Dendritic cell treated with granulocyte-macrophage colony-stimulating factor and Interleukin-4, amounts not matched to agents 40 ng/mL and 50 ng/mL, for 4 days (primary cell): ENCODE measurements at regions not wholly inside any gene's neighbourhood (a gene's known extent, or its start where the extent isn't known, plus 50 kb on each side); places are given as distances from the start of the nearest gene placed in this dataset.
"Not testable (repeated sequence)": the region's sequence is repeated elsewhere in the genome, so short reads cannot be mapped to it uniquely, and the experiment has no call there.

Source experiments
- H3K27ac Mint-ChIP-seq: one replicate; pipeline ENCODE4 v1.8.0; 2022; ENCODE audit warnings: mild to moderate bottlenecking, mixed read lengths
- H3K27me3 Mint-ChIP-seq: one replicate; pipeline ENCODE4 v1.8.0; 2022; ENCODE audit warnings: mild to moderate bottlenecking, mixed read lengths
- H3K36me3 Mint-ChIP-seq: one replicate; pipeline ENCODE4 v1.8.0; 2022; ENCODE audit warnings: low read depth, mixed read lengths
- H3K4me1 Mint-ChIP-seq: one replicate; pipeline ENCODE4 v1.8.0; 2022; ENCODE audit warnings: low read depth, mixed read lengths
- H3K4me3 Mint-ChIP-seq: one replicate; pipeline ENCODE4 v1.8.0; 2022; ENCODE audit warnings: mild to moderate bottlenecking, moderate library complexity, mixed read lengths
- H3K9me3 Mint-ChIP-seq: one replicate; pipeline ENCODE4 v1.8.0; 2022; ENCODE audit warnings: mixed read lengths
- intact Hi-C: fragments of 100-400 bp; cut with micrococcal nuclease; formaldehyde crosslinking; loops from one replicate; pipeline ENCODE4 v1.15.0; 2022

- intact Hi-C loops, result no loop called here
- H3K4me1 Mint-ChIP-seq, result no peaks in the 10 kb centered on the region
- no peaks in the 10 kb centered on the region for H3K36me3 Mint-ChIP-seq
- H3K27ac Mint-ChIP-seq, result no peak overlapping the region
- H3K27me3 Mint-ChIP-seq, result no peaks in the 10 kb centered on the region
- H3K4me3 Mint-ChIP-seq, result no peak overlapping the region
- no peaks in the 10 kb centered on the region for H3K9me3 Mint-ChIP-seq
Measured at GRCh38 chr13:99729745-99730144, 228.5 kb downstream of the TM9SF2 start.

GRCh38 chr13:99727651-99728050 lies 226.4 kb downstream of the TM9SF2 start:
- H3K4me3 Mint-ChIP-seq, intact Hi-C loops: not testable (repeated sequence)

GRCh38 chr13:99726282-99726894 lies 225.1 kb downstream of the TM9SF2 start:
- Mint-ChIP-seq H3K27me3 (no peaks in the 10 kb centered on the region), H3K4me1 (peaks cover 12% of the 10 kb centered on the region), H3K4me3 (no peak overlapping the region), H3K27ac (no peak overlapping the region), H3K36me3 (no peaks in the 10 kb centered on the region), H3K9me3 (no peaks in the 10 kb centered on the region)
- intact Hi-C loops, result no loop called here

More at GRCh38 chr13:99727651-99728050, 226.4 kb downstream of the TM9SF2 start:
- H3K27ac Mint-ChIP-seq, H3K36me3 Mint-ChIP-seq, H3K27me3 Mint-ChIP-seq, H3K4me1 Mint-ChIP-seq, H3K9me3 Mint-ChIP-seq: not testable (repeated sequence)

DNA sequence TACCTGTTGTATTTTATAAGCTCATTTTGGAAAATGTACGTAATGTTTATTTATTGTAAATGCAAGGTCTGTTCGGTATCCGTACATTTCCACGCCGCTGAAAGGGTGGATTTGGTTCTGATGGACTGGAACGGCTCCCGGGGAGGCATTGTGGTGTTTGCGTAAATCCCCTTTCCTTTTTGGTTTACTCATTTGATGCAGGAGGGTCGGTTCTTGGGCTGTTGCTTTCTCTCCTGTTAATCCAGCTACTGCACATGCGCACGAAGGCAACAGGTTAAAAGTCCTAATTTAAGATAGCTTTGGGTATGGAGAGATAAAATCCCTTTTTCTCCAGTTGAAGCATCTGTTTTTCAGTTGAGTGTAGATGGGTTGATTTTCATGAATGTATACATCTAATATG lies 224.4 kb downstream of the TM9SF2 start:
- intact Hi-C loops, result no loop called here
- peaks cover 13% of the 10 kb centered on the region for H3K4me1 Mint-ChIP-seq
- no peaks in the 10 kb centered on the region for H3K27me3 Mint-ChIP-seq
- H3K4me3 Mint-ChIP-seq, result no peak overlapping the region
- H3K27ac Mint-ChIP-seq, result no peak overlapping the region
- no peaks in the 10 kb centered on the region for H3K9me3 Mint-ChIP-seq
- no peaks in the 10 kb centered on the region for H3K36me3 Mint-ChIP-seq

GRCh38 chr13:99724633-99725517 lies 223.6 kb downstream of the TM9SF2 start:
- Mint-ChIP-seq H3K9me3 (no peaks in the 10 kb centered on the region), H3K27ac (no peak overlapping the region), H3K4me3 (no peak overlapping the region), H3K27me3 (no peaks in the 10 kb centered on the region), H3K36me3 (no peaks in the 10 kb centered on the region), H3K4me1 (peaks cover 13% of the 10 kb centered on the region)
- intact Hi-C loops, result no loop called here

GRCh38 chr13:99723878-99724277 lies 222.6 kb downstream of the TM9SF2 start:
- intact Hi-C loops, result no loop called here
- Mint-ChIP-seq H3K9me3 (no peaks in the 10 kb centered on the region), H3K36me3 (no peaks in the 10 kb centered on the region), H3K4me1 (peaks cover 13% of the 10 kb centered on the region), H3K27me3 (no peaks in the 10 kb centered on the region), H3K4me3 (no peak overlapping the region), H3K27ac (no peak overlapping the region)

DNA sequence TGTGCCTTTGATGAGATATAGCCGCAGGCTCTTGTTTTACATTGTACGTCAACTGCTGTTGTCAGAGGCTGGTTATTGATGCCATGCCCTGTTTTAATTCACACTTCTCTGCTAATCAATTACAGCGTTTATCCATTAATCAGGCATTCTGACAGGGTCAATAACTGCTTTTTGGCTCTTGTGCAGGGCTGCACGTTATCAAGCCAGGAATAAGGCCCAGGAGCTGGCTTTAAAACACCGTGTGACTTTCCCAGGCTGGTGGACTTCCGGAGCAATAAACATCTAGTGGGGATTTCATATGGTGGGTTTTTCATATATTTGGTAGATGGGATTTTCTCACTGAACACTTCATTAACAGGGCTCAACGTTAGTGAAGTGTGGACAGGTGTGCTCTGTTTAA lies 221.7 kb downstream of the TM9SF2 start:
- Mint-ChIP-seq H3K27me3 (no peaks in the 10 kb centered on the region), H3K4me1 (peaks cover 13% of the 10 kb centered on the region), H3K9me3 (no peaks in the 10 kb centered on the region), H3K4me3 (no peak overlapping the region), H3K27ac (no peak overlapping the region), H3K36me3 (no peaks in the 10 kb centered on the region)
- intact Hi-C loops, result no loop called here

DNA sequence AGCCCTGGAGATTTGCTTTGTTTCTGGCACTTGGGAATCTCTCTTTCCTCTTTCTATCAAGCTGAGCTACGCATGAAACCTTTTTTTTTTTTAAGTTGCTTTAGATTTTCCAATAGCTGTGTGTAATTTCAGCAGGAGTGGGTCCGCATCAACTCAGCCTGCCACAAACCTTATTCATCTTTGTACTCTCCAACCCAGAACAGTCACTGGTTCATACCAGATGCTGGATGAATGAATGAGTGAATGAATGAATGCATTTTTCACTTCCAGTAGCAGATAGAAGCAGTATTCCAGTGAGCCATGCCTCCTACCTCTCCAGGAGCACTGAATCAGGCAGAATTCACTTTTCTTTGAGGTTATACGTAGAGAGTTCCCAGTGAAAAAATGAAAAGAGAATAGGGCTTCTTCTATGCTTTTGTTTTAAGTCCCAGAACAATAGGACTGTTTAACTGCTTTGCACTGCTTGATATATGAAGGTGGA lies 221.1 kb downstream of the TM9SF2 start:
- intact Hi-C loops, result no loop called here
- Mint-ChIP-seq H3K9me3 (no peaks in the 10 kb centered on the region), H3K27ac (peak overlapping the region; percentile 67), H3K27me3 (no peaks in the 10 kb centered on the region), H3K4me3 (no peak overlapping the region), H3K4me1 (peaks cover 13% of the 10 kb centered on the region), H3K36me3 (no peaks in the 10 kb centered on the region)

DNA sequence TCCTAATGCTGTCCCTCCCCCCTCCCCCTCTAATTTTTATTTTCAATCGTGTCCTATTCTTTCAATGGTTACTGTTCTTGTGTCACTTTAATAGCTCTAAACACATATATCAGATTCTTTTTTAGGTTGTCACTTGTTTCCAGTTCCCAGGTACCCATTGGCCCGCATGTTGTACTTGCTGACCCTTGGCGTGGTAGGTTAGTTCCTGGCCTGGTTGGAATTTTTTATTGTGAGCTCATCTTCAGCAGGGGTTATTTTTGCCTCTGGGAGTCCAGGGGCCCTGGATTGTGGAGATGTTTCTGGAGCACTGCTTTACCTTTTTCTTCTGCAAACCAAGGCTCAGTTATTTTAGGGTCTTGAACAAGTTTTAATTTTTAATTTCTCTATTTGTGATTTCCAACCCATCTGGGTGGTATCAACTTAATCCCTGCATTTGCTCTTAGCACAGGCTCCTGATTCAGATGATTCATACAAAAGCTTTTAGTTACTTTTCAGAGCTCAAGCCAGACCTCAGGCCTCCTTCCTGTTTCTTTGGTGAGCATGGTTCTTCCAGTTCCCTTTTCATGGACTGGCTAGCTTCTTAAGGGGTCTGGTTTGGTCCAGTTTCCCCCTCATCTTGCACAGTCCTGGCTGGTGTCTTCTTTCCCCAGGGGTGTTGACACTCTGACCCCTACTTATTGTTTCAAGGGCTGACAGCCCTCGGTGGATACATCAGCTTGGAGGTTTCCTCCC lies 220.5 kb downstream of the TM9SF2 start:
- peak overlapping the region; percentile 67 for H3K27ac Mint-ChIP-seq
- no peaks in the 10 kb centered on the region for H3K9me3 Mint-ChIP-seq
- intact Hi-C loops, result no loop called here
- H3K36me3 Mint-ChIP-seq, result no peaks in the 10 kb centered on the region
- peaks cover 13% of the 10 kb centered on the region for H3K4me1 Mint-ChIP-seq
- H3K4me3 Mint-ChIP-seq, result peak overlapping the region; percentile 17
- no peaks in the 10 kb centered on the region for H3K27me3 Mint-ChIP-seq

- Mint-ChIP-seq H3K9me3 (no peaks in the 10 kb centered on the region), H3K27me3 (no peaks in the 10 kb centered on the region), H3K4me3 (no peak overlapping the region), H3K36me3 (no peaks in the 10 kb centered on the region), H3K4me1 (peaks cover 13% of the 10 kb centered on the region), H3K27ac (no peak overlapping the region)
- intact Hi-C loops, result no loop called here
Measured at GRCh38 chr13:99717959-99718674, 216.8 kb downstream of the TM9SF2 start.

GRCh38 chr13:99709134-99709533 lies 207.9 kb downstream of the TM9SF2 start:
- no peaks in the 10 kb centered on the region for H3K4me1 Mint-ChIP-seq

GRCh38 chr13:99704390-99704789 lies 203.1 kb downstream of the TM9SF2 start:
- no peaks in the 10 kb centered on the region for H3K9me3 Mint-ChIP-seq

More at GRCh38 chr13:99709134-99709533, 207.9 kb downstream of the TM9SF2 start:
- no peak overlapping the region for H3K4me3 Mint-ChIP-seq
- no peaks in the 10 kb centered on the region for H3K27me3 Mint-ChIP-seq
- intact Hi-C loops, result no loop called here
- H3K27ac Mint-ChIP-seq, result no peak overlapping the region
- no peaks in the 10 kb centered on the region for H3K9me3 Mint-ChIP-seq
- H3K36me3 Mint-ChIP-seq, result no peaks in the 10 kb centered on the region

DNA sequence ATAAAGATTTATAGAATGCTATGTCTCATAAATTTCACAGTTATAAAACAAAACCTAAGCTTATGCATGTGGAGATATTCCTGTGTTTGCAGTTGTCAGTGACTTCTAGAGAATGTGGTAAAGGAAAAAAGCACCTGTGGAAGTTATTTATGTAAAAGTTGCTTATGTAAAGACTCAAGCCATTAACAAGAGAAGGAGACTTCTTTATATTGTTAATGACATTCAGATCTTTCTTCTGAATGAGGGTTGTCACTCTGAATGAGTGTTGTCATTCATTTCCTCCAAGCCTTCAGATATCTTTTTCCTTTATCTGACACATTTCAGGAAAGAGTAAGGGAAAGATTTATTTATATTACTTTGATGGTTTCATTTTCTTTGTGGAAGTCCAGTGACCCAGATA lies 202.6 kb downstream of the TM9SF2 start:
- no peaks in the 10 kb centered on the region for H3K36me3 Mint-ChIP-seq
- no peaks in the 10 kb centered on the region for H3K27me3 Mint-ChIP-seq
- intact Hi-C loops, result no loop called here
- H3K27ac Mint-ChIP-seq, result no peak overlapping the region
- H3K9me3 Mint-ChIP-seq, result no peaks in the 10 kb centered on the region
- no peak overlapping the region for H3K4me3 Mint-ChIP-seq
- H3K4me1 Mint-ChIP-seq, result no peaks in the 10 kb centered on the region

More at GRCh38 chr13:99704390-99704789, 203.1 kb downstream of the TM9SF2 start:
- H3K27ac Mint-ChIP-seq, result no peak overlapping the region
- H3K4me1 Mint-ChIP-seq, result no peaks in the 10 kb centered on the region
- no peaks in the 10 kb centered on the region for H3K36me3 Mint-ChIP-seq
- intact Hi-C loops, result no loop called here
- H3K4me3 Mint-ChIP-seq, result no peak overlapping the region
- no peaks in the 10 kb centered on the region for H3K27me3 Mint-ChIP-seq
